Loucy (cell line): ENCODE measurements at regions not wholly inside any gene's neighbourhood (a gene's known extent, or its start where the extent isn't known, plus 50 kb on each side); places are given as distances from the start of the nearest gene placed in this dataset.

Source experiments
- EZH2phosphoT487 ChIP-seq: fragments of 200-600 bp; IDR thresholded peaks from 2 replicates; pipeline ENCODE4 v1.6.1; 2018; ENCODE audit warnings: antibody characterized with exemption, mild to moderate bottlenecking, moderate library complexity, borderline replicate concordance
- TF ChIP-seq, protein P1 (sequence below): fragments of 200-600 bp; sonication (generic); conservative IDR thresholded peaks from 2 replicates; pipeline ENCODE4 v1.5.1; 2014; ENCODE audit warnings: mild to moderate bottlenecking, antibody characterized with exemption, low read length

DNA sequence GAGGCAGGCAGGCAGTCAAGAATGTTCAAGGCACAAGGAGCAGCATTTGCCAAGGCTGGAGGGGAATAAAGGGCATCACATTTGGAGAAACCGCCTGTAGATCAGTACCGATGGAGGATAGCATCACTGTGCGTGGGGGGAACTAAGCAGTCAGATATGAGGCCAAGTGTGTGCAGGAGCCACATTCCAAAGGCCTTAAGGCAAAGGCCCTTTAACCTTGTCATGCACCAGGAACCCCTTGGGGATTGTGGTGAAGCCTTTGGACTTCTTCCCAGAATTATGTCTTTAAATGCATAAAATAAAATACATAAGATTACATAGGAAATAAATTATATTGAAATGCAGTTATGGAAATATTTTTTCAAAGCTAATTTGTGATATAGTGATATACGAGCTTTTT lies 532.1 kb downstream of the BUD13 start:
- TF ChIP-seq, protein P1, sequence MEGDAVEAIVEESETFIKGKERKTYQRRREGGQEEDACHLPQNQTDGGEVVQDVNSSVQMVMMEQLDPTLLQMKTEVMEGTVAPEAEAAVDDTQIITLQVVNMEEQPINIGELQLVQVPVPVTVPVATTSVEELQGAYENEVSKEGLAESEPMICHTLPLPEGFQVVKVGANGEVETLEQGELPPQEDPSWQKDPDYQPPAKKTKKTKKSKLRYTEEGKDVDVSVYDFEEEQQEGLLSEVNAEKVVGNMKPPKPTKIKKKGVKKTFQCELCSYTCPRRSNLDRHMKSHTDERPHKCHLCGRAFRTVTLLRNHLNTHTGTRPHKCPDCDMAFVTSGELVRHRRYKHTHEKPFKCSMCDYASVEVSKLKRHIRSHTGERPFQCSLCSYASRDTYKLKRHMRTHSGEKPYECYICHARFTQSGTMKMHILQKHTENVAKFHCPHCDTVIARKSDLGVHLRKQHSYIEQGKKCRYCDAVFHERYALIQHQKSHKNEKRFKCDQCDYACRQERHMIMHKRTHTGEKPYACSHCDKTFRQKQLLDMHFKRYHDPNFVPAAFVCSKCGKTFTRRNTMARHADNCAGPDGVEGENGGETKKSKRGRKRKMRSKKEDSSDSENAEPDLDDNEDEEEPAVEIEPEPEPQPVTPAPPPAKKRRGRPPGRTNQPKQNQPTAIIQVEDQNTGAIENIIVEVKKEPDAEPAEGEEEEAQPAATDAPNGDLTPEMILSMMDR = no peak
- no peak for TF ChIP-seq EZH2phosphoT487
